ENCODE measurements at regions not wholly inside any gene's neighbourhood (a gene's known extent, or its start where the extent isn't known, plus 50 kb on each side); places are given as distances from the start of the nearest gene placed in this dataset.
"Not testable (repeated sequence)": the region's sequence is repeated elsewhere in the genome, so short reads cannot be mapped to it uniquely, and the experiment has no call there.

DNA sequence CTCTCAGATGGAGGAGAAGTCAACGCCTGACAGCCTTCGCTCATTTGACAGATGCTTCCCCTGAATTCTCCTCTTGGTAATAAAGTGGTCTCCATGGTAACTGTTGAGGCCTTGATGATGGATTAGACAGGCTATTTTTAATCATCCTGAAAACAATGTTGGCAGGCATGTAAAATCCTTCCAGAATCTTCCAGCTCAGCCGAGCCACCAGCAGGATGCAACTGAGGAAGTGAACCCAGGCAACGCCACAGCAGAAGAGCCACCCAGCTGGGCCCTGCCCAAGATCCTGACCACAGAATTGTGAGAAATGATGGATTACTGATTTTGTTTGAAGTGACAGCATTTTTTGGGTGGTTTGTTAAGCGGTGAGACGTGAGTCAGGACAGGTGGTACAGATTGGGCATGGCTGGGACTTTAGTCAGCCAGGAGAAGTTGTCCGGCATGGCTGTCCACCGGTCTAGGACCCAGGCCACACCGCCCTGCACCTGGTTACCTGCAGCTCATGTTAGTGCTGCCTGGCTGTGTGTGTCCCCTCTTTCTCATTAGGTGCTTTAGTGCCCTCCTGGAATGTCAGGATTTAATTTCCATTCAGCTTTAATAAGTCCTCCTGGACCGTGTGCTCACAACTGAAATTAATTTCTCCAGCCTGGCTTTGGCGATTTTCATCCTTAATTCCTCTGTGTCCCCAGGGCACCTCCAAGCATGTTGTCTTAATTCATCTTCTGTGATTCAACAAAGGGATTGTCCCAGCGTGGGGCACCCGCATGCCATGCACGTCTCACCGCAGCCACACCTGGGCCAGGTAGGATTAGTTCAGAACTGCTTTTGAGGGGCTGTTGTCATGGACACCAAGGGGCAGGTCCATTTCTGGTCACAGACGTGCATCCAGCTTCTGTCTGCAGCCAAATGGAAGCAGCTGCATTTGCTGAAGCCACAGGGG is 280.4 kb downstream of the ADGRD1 start:
- not testable (repeated sequence) for H3K4me3 ChIP-seq (ENCODE audit: extremely low read depth in 1 of 4, insufficient read depth in 2 of 4, low read depth in 3 of 4, low read length in 4 of 4)

More for the DNA sequence above, 280.4 kb downstream of the ADGRD1 start:
- H3K27ac ChIP-seq (ENCODE audit: low read depth, low read length); DNase-seq (ENCODE audit: low read depth in 1 of 2, low spot score in 2 of 2); H2AFZ ChIP-seq (ENCODE audit: low read length); POLR2A ChIA-PET (ENCODE audit: partially characterized antibody); H3K9ac ChIP-seq (replicated peaks in 1 of 4; ENCODE audit: extremely low read depth in 1 of 4, low read depth in 3 of 4, low read length in 3 of 4); H3K27me3 ChIP-seq (replicated peaks in 1 of 4; ENCODE audit: control insufficient read depth in 3 of 4, extremely low read depth in 1 of 4, insufficient read depth in 3 of 4, low read length in 3 of 4); H3K79me1 ChIP-seq (ENCODE audit: low read depth, low read length); H3K56ac ChIP-seq (replicated peaks; ENCODE audit: insufficient read length, low read depth, low read length); H2BK5ac ChIP-seq (ENCODE audit: low read depth, low read length); H3K4ac ChIP-seq (replicated peaks; ENCODE audit: insufficient read length, low read depth, low read length); H3K18ac ChIP-seq (ENCODE audit: extremely low read depth, low read length); H2BK120ac ChIP-seq (replicated peaks; ENCODE audit: low read depth, low read length); H3K36me3 ChIP-seq (ENCODE audit: control insufficient read depth in 2 of 4, insufficient read depth in 4 of 4, low read length in 3 of 4); H3K23me2 ChIP-seq (ENCODE audit: low read depth, low read length); H2BK15ac ChIP-seq (ENCODE audit: low read length); H4K20me1 ChIP-seq (replicated peaks in 1 of 2; ENCODE audit: control insufficient read depth in 1 of 2, insufficient read depth in 2 of 2, low read length in 2 of 2); H3K14ac ChIP-seq (ENCODE audit: insufficient read length); H4K8ac ChIP-seq (ENCODE audit: extremely low read depth, insufficient read depth, low read length); H2AK5ac ChIP-seq (ENCODE audit: low read depth, low read length); H3K79me2 ChIP-seq (ENCODE audit: control insufficient read depth in 1 of 2, insufficient read depth in 2 of 2, low read length in 2 of 2); H3K4me2 ChIP-seq (ENCODE audit: insufficient read depth in 1 of 2, low read depth in 2 of 2, low read length in 2 of 2); H4K5ac ChIP-seq (ENCODE audit: insufficient read length, low read depth, low read length); H4K91ac ChIP-seq (replicated peaks; ENCODE audit: insufficient read length, low read length); H3K23ac ChIP-seq (ENCODE audit: insufficient read length); H3K9me3 ChIP-seq (ENCODE audit: insufficient read depth in 2 of 2, low read depth in 1 of 2, low read length in 1 of 2): not testable (repeated sequence)
- FAIRE-seq, result peak; percentile 19
- Histone ChIP-seq H2BK20ac (ENCODE audit: low read length) (peak overlapping the region; percentile 61; the same call in 1 of the 2 replicates), H3K4me1 (replicated peaks in 1 of 4; ENCODE audit: control insufficient read depth in 3 of 4, insufficient read depth in 4 of 4, low read length in 3 of 4) (peaks cover 0 to 20% (median 11%) of the 10 kb centered on the region in 4 experiments; a peak in 5 of 7 replicates), H2BK12ac (ENCODE audit: low read depth, low read length) (0 out of 2 replicates have a peak overlapping the region, but pooled peaks have one; percentile 18)
- WGBS, 2 experiments (ENCODE audit: extremely low coverage in 1 of 2, insufficient coverage in 1 of 2, insufficient read length in 1 of 2, insufficient replicate concordance in 2 of 2, low coverage in 1 of 2, low lambda C conversion rate in 2 of 2, missing lambda C conversion rate in 1 of 2), result 80% methylated on average over 15 of the region's 16 CpGs; no CpG with 5 or more reads in 1 of the 2 experiments
- CTCF ChIA-PET (ENCODE audit: partially characterized antibody), result interaction anchor here (1.6 kb wide), 1 partner anchor 117 kb away, joined by 3 read pairs; no protein-coding TSS in a partner anchor

All from H1 (cell line).